ENCODE measurements at regions not wholly inside any gene's neighbourhood (a gene's known extent, or its start where the extent isn't known, plus 50 kb on each side); places are given as distances from the start of the nearest gene placed in this dataset.

GRCh38 chr3:83670416-83670815, 1288.4 kb upstream of the CADM2 start:
- intact Hi-C loops (cut with DNase I) = no loop called here
- Histone ChIP-seq H3K9me3 (no peaks in the 10 kb centered on the region), H3K4me3 (no peak overlapping the region), H3K27me3 (replicated peaks; ENCODE audit: insufficient read depth) (no peaks in the 10 kb centered on the region), H3K36me3 (no peaks in the 10 kb centered on the region), H3K4me1 (replicated peaks) (no peaks in the 10 kb centered on the region), H3K27ac (no peak overlapping the region)
- DNase-seq (ENCODE audit: low spot score) = no peak
- TF ChIP-seq CTCF (IDR thresholded peaks at IDR 0.05) (no peak), POLR2A (IDR thresholded peaks at IDR 0.05) (no peak), POLR2AphosphoS5 (IDR thresholded peaks at IDR 0.05) (no peak)
- WGBS = 89% methylated on average over 1 of the region's 1 CpG

DNA sequence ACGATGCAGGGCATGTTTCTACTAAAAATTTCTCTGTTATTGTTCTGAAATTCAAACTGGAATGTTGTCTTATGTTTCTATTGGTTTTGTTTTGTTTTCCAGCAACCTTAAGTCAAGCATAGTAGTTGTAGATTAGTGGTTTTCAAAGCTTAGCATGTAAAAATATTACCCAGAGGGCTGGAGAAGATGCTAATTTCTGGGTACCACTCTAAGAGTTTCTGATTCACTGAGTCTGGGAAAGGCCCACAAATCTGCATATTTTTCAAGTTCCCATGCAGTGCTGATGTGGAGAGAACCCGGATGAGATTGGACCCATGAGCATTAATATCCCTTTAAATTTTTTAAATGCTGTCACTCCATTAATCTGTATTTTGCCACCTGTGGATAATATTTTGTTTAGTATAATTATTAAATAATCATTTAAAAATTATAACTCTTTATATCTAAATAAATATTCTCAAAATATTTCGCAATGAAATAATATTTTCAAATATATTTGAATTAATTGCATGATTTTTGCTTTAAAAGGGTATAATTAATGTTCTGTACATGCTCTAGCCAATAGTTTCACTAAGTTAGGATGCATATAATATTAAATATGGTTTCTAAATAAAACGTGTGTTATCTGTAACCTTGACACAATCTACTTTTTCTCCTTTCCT, 1274.7 kb upstream of the CADM2 start:
- 68% methylated on average over 4 of the region's 4 CpGs for WGBS
- intact Hi-C loops (cut with DNase I) = no loop called here
- Histone ChIP-seq H3K9me3 (no peaks in the 10 kb centered on the region), H3K27ac (no peak overlapping the region), H3K36me3 (no peaks in the 10 kb centered on the region), H3K4me3 (no peak overlapping the region), H3K4me1 (replicated peaks) (no peaks in the 10 kb centered on the region), H3K27me3 (replicated peaks; ENCODE audit: insufficient read depth) (no peaks in the 10 kb centered on the region)
- DNase-seq (ENCODE audit: low spot score) = no peak
- no peak for TF ChIP-seq POLR2A (IDR thresholded peaks at IDR 0.05)
- no peak for TF ChIP-seq CTCF (IDR thresholded peaks at IDR 0.05)
- TF ChIP-seq POLR2AphosphoS5 (IDR thresholded peaks at IDR 0.05) = no peak

DNA sequence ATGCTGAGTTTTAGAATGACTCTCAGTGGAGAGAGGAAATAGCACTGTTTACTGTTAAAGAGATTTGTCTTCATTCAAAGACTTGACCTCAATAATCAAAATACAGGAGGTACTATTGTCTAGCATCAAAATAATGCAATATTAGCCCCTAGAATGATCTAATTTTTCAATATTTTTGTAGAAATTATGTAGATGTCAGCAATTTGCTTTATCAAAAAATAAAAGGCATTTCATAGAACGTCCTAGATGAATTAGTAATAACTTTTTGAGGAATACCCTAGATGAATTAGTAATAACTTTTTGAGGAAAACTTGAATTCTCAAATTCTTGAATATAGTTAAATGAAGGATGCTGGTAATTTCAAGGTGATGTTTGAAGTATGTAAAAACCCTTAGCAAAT, 1252.1 kb upstream of the CADM2 start:
- Histone ChIP-seq H3K9me3 (no peaks in the 10 kb centered on the region), H3K27ac (no peak overlapping the region), H3K4me3 (no peak overlapping the region), H3K27me3 (replicated peaks; ENCODE audit: insufficient read depth) (no peaks in the 10 kb centered on the region), H3K36me3 (no peaks in the 10 kb centered on the region), H3K4me1 (replicated peaks) (no peaks in the 10 kb centered on the region)
- TF ChIP-seq POLR2AphosphoS5 (IDR thresholded peaks at IDR 0.05) (no peak), CTCF (IDR thresholded peaks at IDR 0.05) (no peak), POLR2A (IDR thresholded peaks at IDR 0.05) (no peak)
- intact Hi-C loops (cut with DNase I) = no loop called here
- WGBS = 37% methylated on average over 1 of the region's 1 CpG
- no peak for DNase-seq (ENCODE audit: low spot score)

GRCh38 chr3:83715307-83715706, 1243.5 kb upstream of the CADM2 start:
- WGBS = 70% methylated on average over 5 of the region's 5 CpGs
- no peaks in the 10 kb centered on the region for H3K4me1 ChIP-seq (replicated peaks)
- no peak overlapping the region for H3K27ac ChIP-seq
- no peak for DNase-seq (ENCODE audit: low spot score)
- intact Hi-C loops (cut with DNase I) = no loop called here
- no peaks in the 10 kb centered on the region for H3K9me3 ChIP-seq
- no peak overlapping the region for H3K4me3 ChIP-seq
- no peak for TF ChIP-seq POLR2A (IDR thresholded peaks at IDR 0.05)
- TF ChIP-seq CTCF (IDR thresholded peaks at IDR 0.05) = no peak
- no peak for TF ChIP-seq POLR2AphosphoS5 (IDR thresholded peaks at IDR 0.05)
- H3K36me3 ChIP-seq = no peaks in the 10 kb centered on the region
- no peaks in the 10 kb centered on the region for H3K27me3 ChIP-seq (replicated peaks; ENCODE audit: insufficient read depth)

DNA sequence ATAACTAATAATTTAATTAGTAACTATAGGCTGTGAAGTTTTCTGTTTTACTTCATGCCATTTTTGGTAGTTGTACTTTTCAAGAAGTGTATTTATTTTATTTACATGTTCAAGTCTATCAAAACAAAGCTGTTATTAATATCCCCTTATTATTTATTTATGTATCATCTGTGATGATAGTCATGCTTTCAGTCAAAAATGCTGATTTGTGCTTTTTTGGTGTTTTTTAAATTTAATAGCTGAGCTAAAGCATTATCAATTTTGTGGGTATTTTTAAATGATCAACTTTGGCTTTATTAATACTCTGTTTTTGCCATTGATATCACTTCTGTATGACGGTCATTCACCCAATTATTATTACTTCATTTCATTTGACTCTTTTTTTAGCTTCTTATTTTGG, 1229.2 kb upstream of the CADM2 start:
- Histone ChIP-seq H3K27ac (no peak overlapping the region), H3K4me1 (replicated peaks) (no peaks in the 10 kb centered on the region), H3K4me3 (no peak overlapping the region), H3K36me3 (no peaks in the 10 kb centered on the region), H3K27me3 (replicated peaks; ENCODE audit: insufficient read depth) (no peaks in the 10 kb centered on the region), H3K9me3 (no peaks in the 10 kb centered on the region)
- TF ChIP-seq POLR2A (IDR thresholded peaks at IDR 0.05) (no peak), CTCF (IDR thresholded peaks at IDR 0.05) (no peak), POLR2AphosphoS5 (IDR thresholded peaks at IDR 0.05) (no peak)
- no peak for DNase-seq (ENCODE audit: low spot score)
- 79% methylated on average over 1 of the region's 1 CpG for WGBS
- intact Hi-C loops (cut with DNase I) = no loop called here

All from prostate gland (tissue), 2 donors.